Mesendoderm (in vitro differentiated cells): ENCODE measurements at regions not wholly inside any gene's neighbourhood (a gene's known extent, or its start where the extent isn't known, plus 50 kb on each side); places are given as distances from the start of the nearest gene placed in this dataset.

Source experiments
- DNase-seq: peaks from one replicate; pipeline ENCODE4 v3.0.0; 2013
- H2AK5ac ChIP-seq: 2 replicates; pipeline ENCODE4 v1.6.1; 2013; ENCODE audit warnings: low read length, inconsistent platforms
- H2BK120ac ChIP-seq: 2 replicates; pipeline ENCODE4 v1.6.1; 2013; ENCODE audit warnings: low read depth, mild to moderate bottlenecking, low read length, moderate library complexity, mixed read lengths
- H2BK15ac ChIP-seq: replicated peaks from 2 replicates; pipeline ENCODE4 v1.6.1; 2013; ENCODE audit warnings: low read depth, mild to moderate bottlenecking, moderate library complexity
- H2BK5ac ChIP-seq: 2 replicates; pipeline ENCODE4 v1.6.1; 2013; ENCODE audit warnings: low read length, inconsistent platforms
- H3K18ac ChIP-seq: 2 replicates; pipeline ENCODE4 v1.6.1; 2013; ENCODE audit warnings: mild to moderate bottlenecking, low read length, mixed read lengths
- H3K23ac ChIP-seq: one replicate; pipeline ENCODE4 v1.6.1; 2013; ENCODE audit warnings: low read length
- H3K27ac ChIP-seq: 2 replicates; pipeline ENCODE4 v1.5.1; 2013; ENCODE audit warnings: low read depth, mild to moderate bottlenecking, inconsistent platforms, low read length, moderate library complexity
- H3K27me3 ChIP-seq: 2 replicates; pipeline ENCODE4 v1.6.1; 2013; ENCODE audit warnings: low read length, control low read depth, mild to moderate bottlenecking, inconsistent platforms; ENCODE audit not compliant: insufficient read depth, poor library complexity
- H3K36me3 ChIP-seq: 2 replicates; pipeline ENCODE4 v1.6.1; 2013; ENCODE audit warnings: low read length, inconsistent platforms; ENCODE audit not compliant: control insufficient read depth, insufficient read depth
- H3K4ac ChIP-seq: one replicate; pipeline ENCODE4 v1.6.1; 2013; ENCODE audit warnings: low read depth, mild to moderate bottlenecking, low read length, moderate library complexity
- H3K4me1 ChIP-seq: 2 replicates; pipeline ENCODE4 v1.6.1; 2013; ENCODE audit warnings: low read depth, low read length, inconsistent platforms; ENCODE audit not compliant: control insufficient read depth
- H3K4me2 ChIP-seq: 2 replicates; pipeline ENCODE4 v1.6.1; 2013; ENCODE audit warnings: low read length
- H3K4me3 ChIP-seq: 2 replicates; pipeline ENCODE4 v1.5.1; 2013; ENCODE audit warnings: mild to moderate bottlenecking, low read length
- H3K56ac ChIP-seq: one replicate; pipeline ENCODE4 v1.6.1; 2013; ENCODE audit warnings: low read length
- H3K79me1 ChIP-seq: 2 replicates; pipeline ENCODE4 v1.6.1; 2013; ENCODE audit warnings: low read length, inconsistent platforms
- H3K79me2 ChIP-seq: 2 replicates; pipeline ENCODE4 v1.6.1; 2013; ENCODE audit warnings: mild to moderate bottlenecking, low read length; ENCODE audit not compliant: control insufficient read depth, insufficient read depth
- H3K9ac ChIP-seq: 2 replicates; pipeline ENCODE4 v1.6.1; 2013; ENCODE audit warnings: low read length, inconsistent platforms
- H4K5ac ChIP-seq: one replicate; pipeline ENCODE4 v1.6.1; 2013; ENCODE audit warnings: low read length
- H4K8ac ChIP-seq: one replicate; pipeline ENCODE4 v1.6.1; 2013; ENCODE audit warnings: low read depth, mild to moderate bottlenecking, control low read depth, low read length, moderate library complexity
- WGBS: extraction: QIAGEN DNeasy Blood & Tissue Kit; methylation state at CpG from one replicate; pipeline ENCODE4 v1.1.7; 2013; ENCODE audit warnings: low lambda C conversion rate, missing lambda C conversion rate; ENCODE audit not compliant: insufficient coverage; ENCODE audit errors: extremely low coverage; 5-methylcytosine and 5-hydroxymethylcytosine counted together

GRCh38 chr6:4612636-4613171, 163.5 kb upstream of the CDYL start:
- Histone ChIP-seq H2BK15ac (no peak overlapping the region), H3K9ac (no peak overlapping the region), H3K4ac (no peak overlapping the region), H3K4me3 (no peak overlapping the region), H3K4me2 (no peak overlapping the region), H3K79me2 (no peaks in the 10 kb centered on the region), H3K56ac (no peak overlapping the region), H2AK5ac (no peak overlapping the region), H3K27ac (no peak overlapping the region), H2BK120ac (no peak overlapping the region), H2BK5ac (no peak overlapping the region), H4K5ac (no peak overlapping the region), H3K23ac (no peak overlapping the region), H3K18ac (no peak overlapping the region), H3K79me1 (no peaks in the 10 kb centered on the region), H3K27me3 (no peaks in the 10 kb centered on the region), H3K4me1 (no peaks in the 10 kb centered on the region), H3K36me3 (no peaks in the 10 kb centered on the region), H4K8ac (no peak overlapping the region)
- no CpG with 5 or more reads among the region's 5 CpGs for WGBS
- no peak for DNase-seq

GRCh38 chr6:4611429-4612129, 164.6 kb upstream of the CDYL start:
- Histone ChIP-seq H2AK5ac (no peak overlapping the region), H3K23ac (no peak overlapping the region), H3K4me3 (no peak overlapping the region), H3K36me3 (no peaks in the 10 kb centered on the region), H3K4me1 (no peaks in the 10 kb centered on the region), H3K56ac (no peak overlapping the region), H3K79me1 (no peaks in the 10 kb centered on the region), H2BK5ac (no peak overlapping the region), H4K8ac (no peak overlapping the region), H3K4me2 (no peak overlapping the region), H3K27me3 (no peaks in the 10 kb centered on the region), H2BK120ac (no peak overlapping the region), H3K4ac (no peak overlapping the region), H3K18ac (no peak overlapping the region), H3K9ac (no peak overlapping the region), H4K5ac (no peak overlapping the region), H3K27ac (no peak overlapping the region), H3K79me2 (no peaks in the 10 kb centered on the region), H2BK15ac (no peak overlapping the region)
- no peak for DNase-seq
- WGBS, result no CpG with 5 or more reads among the region's 9 CpGs

GRCh38 chr6:4610256-4610655, 165.9 kb upstream of the CDYL start:
- no peaks in the 10 kb centered on the region for H3K79me2 ChIP-seq
- no peaks in the 10 kb centered on the region for H3K27me3 ChIP-seq
- no peak overlapping the region for H3K9ac ChIP-seq
- no peak overlapping the region for H3K27ac ChIP-seq
- no peak overlapping the region for H3K4me2 ChIP-seq
- H3K79me1 ChIP-seq, result no peaks in the 10 kb centered on the region
- H3K4ac ChIP-seq, result no peak overlapping the region
- H3K4me1 ChIP-seq, result no peaks in the 10 kb centered on the region
- H2BK5ac ChIP-seq, result no peak overlapping the region
- H4K8ac ChIP-seq, result no peak overlapping the region
- H4K5ac ChIP-seq, result no peak overlapping the region
- H2BK120ac ChIP-seq, result no peak overlapping the region
- no peak overlapping the region for H2AK5ac ChIP-seq
- no CpG with 5 or more reads among the region's 7 CpGs for whole genome bisulfite sequencing
- no peak overlapping the region for H3K56ac ChIP-seq
- no peaks in the 10 kb centered on the region for H3K36me3 ChIP-seq
- no peak overlapping the region for H2BK15ac ChIP-seq
- H3K23ac ChIP-seq, result no peak overlapping the region
- H3K4me3 ChIP-seq, result no peak overlapping the region
- H3K18ac ChIP-seq, result no peak overlapping the region
- DNase-seq, result peak; percentile 18

GRCh38 chr6:4608361-4609115, 167.7 kb upstream of the CDYL start:
- H4K8ac ChIP-seq, result no peak overlapping the region
- H3K36me3 ChIP-seq, result no peaks in the 10 kb centered on the region
- no peak overlapping the region for H2BK120ac ChIP-seq
- no peaks in the 10 kb centered on the region for H3K4me1 ChIP-seq
- no CpG with 5 or more reads among the region's 23 CpGs for WGBS
- no peak overlapping the region for H3K4ac ChIP-seq
- no peak overlapping the region for H2BK15ac ChIP-seq
- no peak overlapping the region for H2BK5ac ChIP-seq
- no peak overlapping the region for H2AK5ac ChIP-seq
- no peaks in the 10 kb centered on the region for H3K27me3 ChIP-seq
- no peak for DNase-seq
- no peak overlapping the region for H3K27ac ChIP-seq
- H3K79me2 ChIP-seq, result no peaks in the 10 kb centered on the region
- no peak overlapping the region for H3K4me2 ChIP-seq
- H3K79me1 ChIP-seq, result no peaks in the 10 kb centered on the region
- no peak overlapping the region for H3K23ac ChIP-seq
- no peak overlapping the region for H3K56ac ChIP-seq
- no peak overlapping the region for H4K5ac ChIP-seq
- no peak overlapping the region for H3K4me3 ChIP-seq
- no peak overlapping the region for H3K18ac ChIP-seq
- no peak overlapping the region for H3K9ac ChIP-seq

GRCh38 chr6:4607793-4608192, 168.4 kb upstream of the CDYL start:
- H3K4me1 ChIP-seq, result no peaks in the 10 kb centered on the region
- H3K4me3 ChIP-seq, result no peak overlapping the region
- H3K9ac ChIP-seq, result no peak overlapping the region
- no CpG with 5 or more reads among the region's 6 CpGs for WGBS
- no peak overlapping the region for H3K27ac ChIP-seq
- no peak overlapping the region for H3K56ac ChIP-seq
- no peak overlapping the region for H2BK5ac ChIP-seq
- no peaks in the 10 kb centered on the region for H3K27me3 ChIP-seq
- H4K8ac ChIP-seq, result no peak overlapping the region
- H2BK120ac ChIP-seq, result no peak overlapping the region
- H2AK5ac ChIP-seq, result no peak overlapping the region
- no peak overlapping the region for H3K4me2 ChIP-seq
- no peaks in the 10 kb centered on the region for H3K79me2 ChIP-seq
- peak; percentile 19 for DNase-seq
- H4K5ac ChIP-seq, result no peak overlapping the region
- no peaks in the 10 kb centered on the region for H3K79me1 ChIP-seq
- H3K36me3 ChIP-seq, result no peaks in the 10 kb centered on the region
- H3K23ac ChIP-seq, result no peak overlapping the region
- H3K4ac ChIP-seq, result no peak overlapping the region
- no peak overlapping the region for H2BK15ac ChIP-seq
- H3K18ac ChIP-seq, result no peak overlapping the region
